ENCODE measurements at regions not wholly inside any gene's neighbourhood (a gene's known extent, or its start where the extent isn't known, plus 50 kb on each side); places are given as distances from the start of the nearest gene placed in this dataset.

DNA sequence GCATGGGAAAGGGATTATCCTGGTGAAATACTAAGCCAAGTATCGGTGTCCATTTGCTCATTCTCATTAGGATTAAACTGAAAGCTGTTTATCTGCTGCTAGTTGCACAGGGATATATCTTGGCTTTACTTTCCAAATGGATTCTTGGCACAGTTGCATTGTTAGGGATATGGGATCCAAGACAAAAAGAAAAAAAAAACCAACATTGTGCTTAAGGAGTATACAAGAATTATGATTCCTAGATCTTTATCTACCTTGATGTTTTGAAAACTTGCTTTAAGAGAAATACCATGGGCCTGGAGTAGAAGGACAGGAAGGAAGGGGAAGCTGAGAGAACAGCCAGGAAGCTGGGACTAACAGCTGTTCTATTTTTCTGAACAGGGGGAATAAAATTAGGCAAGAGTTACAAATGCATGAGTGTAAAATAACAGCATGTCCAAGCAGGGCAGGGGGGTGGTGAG, 107.6 kb downstream of the ATXN3L start:
- H2AFZ ChIP-seq (replicated peaks; ENCODE audit: low read length, poor library complexity): no peak overlapping the region
- H4K20me1 ChIP-seq (ENCODE audit: insufficient read depth, low read length): no peaks in the 10 kb centered on the region
- TF ChIP-seq FOS (IDR thresholded peaks at IDR 0.05; ENCODE audit: low read depth, low read length): no peak
- no peak for TF ChIP-seq CHD1 (IDR thresholded peaks at IDR 0.05; ENCODE audit: low read depth, low read length)
- TF ChIP-seq CEBPB (IDR thresholded peaks at IDR 0.05; ENCODE audit: low read depth, low read length): no peak
- no peak for TF ChIP-seq SMC3 (IDR thresholded peaks at IDR 0.05; ENCODE audit: low read depth, low read length)
- no peak for TF ChIP-seq POLR2A (IDR thresholded peaks at IDR 0.05; ENCODE audit: low read depth, low read length)
- no peak for TF ChIP-seq MXI1 (IDR thresholded peaks at IDR 0.05; ENCODE audit: borderline replicate concordance, low read depth, low read length)
- TF ChIP-seq NFE2L2 (IDR thresholded peaks at IDR 0.05; ENCODE audit: low read depth, low read length): no peak
- no peak for TF ChIP-seq RCOR1 (IDR thresholded peaks at IDR 0.05; ENCODE audit: insufficient replicate concordance, low read length)
- TF ChIP-seq USF2 (IDR thresholded peaks at IDR 0.05; ENCODE audit: low read depth, low read length): no peak
- TF ChIP-seq RFX5 (IDR thresholded peaks at IDR 0.05; ENCODE audit: low read depth, low read length): no peak
- no peak for TF ChIP-seq RAD21 (IDR thresholded peaks at IDR 0.05; ENCODE audit: low read length)
- TF ChIP-seq, protein P1, sequence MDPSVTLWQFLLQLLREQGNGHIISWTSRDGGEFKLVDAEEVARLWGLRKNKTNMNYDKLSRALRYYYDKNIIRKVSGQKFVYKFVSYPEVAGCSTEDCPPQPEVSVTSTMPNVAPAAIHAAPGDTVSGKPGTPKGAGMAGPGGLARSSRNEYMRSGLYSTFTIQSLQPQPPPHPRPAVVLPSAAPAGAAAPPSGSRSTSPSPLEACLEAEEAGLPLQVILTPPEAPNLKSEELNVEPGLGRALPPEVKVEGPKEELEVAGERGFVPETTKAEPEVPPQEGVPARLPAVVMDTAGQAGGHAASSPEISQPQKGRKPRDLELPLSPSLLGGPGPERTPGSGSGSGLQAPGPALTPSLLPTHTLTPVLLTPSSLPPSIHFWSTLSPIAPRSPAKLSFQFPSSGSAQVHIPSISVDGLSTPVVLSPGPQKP (IDR thresholded peaks at IDR 0.05; ENCODE audit: borderline replicate concordance, low read depth, low read length): no peak
- TF ChIP-seq MAFK (IDR thresholded peaks at IDR 0.05; ENCODE audit: low read depth, low read length): no peak
- no peak for TF ChIP-seq BHLHE40 (IDR thresholded peaks at IDR 0.05; ENCODE audit: low read depth, low read length)
- no peak for TF ChIP-seq CTCF (conservative IDR thresholded peaks at IDR 0.05; ENCODE audit: low read depth, low read length)
- no peak for TF ChIP-seq MAZ (IDR thresholded peaks at IDR 0.05; ENCODE audit: borderline replicate concordance, low read depth, low read length)
- H3K9ac ChIP-seq (ENCODE audit: low read depth, low read length): no peak overlapping the region
- peak overlapping the region; percentile 81; the same call in 1 of the 2 replicates for H3K18ac ChIP-seq (ENCODE audit: low read depth, low read length)
- peak overlapping the region; percentile 87; the same call in 1 of the 2 replicates for H3K27ac ChIP-seq (ENCODE audit: insufficient read depth, low read length)
- no peak overlapping the region for H2AK5ac ChIP-seq (ENCODE audit: low read depth, low read length)
- no peak overlapping the region for H2AK9ac ChIP-seq (replicated peaks; ENCODE audit: low read depth, low read length, poor library complexity)
- peak overlapping the region in 1 of 2 experiments; percentile 74; a peak in 2 of 4 replicates for H4K8ac ChIP-seq (ENCODE audit: low read depth in 2 of 2, low read length in 2 of 2)
- H3K4me2 ChIP-seq (ENCODE audit: low read depth, low read length): peak overlapping the region; percentile 40; the same call in 1 of the 2 replicates
- H3K56ac ChIP-seq (ENCODE audit: extremely low read depth, insufficient read depth, low read length): no peak overlapping the region
- dilution Hi-C loops (cut with HindIII; ENCODE audit: low sequenced_read_pairs, unreplicated experiment) (no loop called here), intact Hi-C loops (cut with micrococcal nuclease) (loop anchor here (10.0 kb wide), 1 partner anchor 163 kb away; no protein-coding TSS in a partner anchor), in situ Hi-C loops (cut with MboI; ENCODE audit: low sequenced_read_pairs) (no loop called here)
- H2BK120ac ChIP-seq (ENCODE audit: low read depth, low read length): peak overlapping the region; percentile 32; the same call in 1 of the 2 replicates
- H3K14ac ChIP-seq (replicated peaks; ENCODE audit: low read depth, low read length): no peak overlapping the region
- no peaks in the 10 kb centered on the region for H3K9me1 ChIP-seq (ENCODE audit: insufficient read depth, low read length)
- peak overlapping the region; percentile 75; the same call in 1 of the 2 replicates for H4K5ac ChIP-seq (ENCODE audit: low read depth, low read length)
- H3K23ac ChIP-seq (ENCODE audit: low read depth, low read length): no peak overlapping the region
- ChIA-PET POLR2A (ENCODE audit: unreplicated experiment) (no interaction called here), CTCF (no interaction called here)
- H3K4me1 ChIP-seq (ENCODE audit: control insufficient read depth, insufficient read depth, low read length): peaks cover 1% of the 10 kb centered on the region; the same call in 1 of the 2 replicates
- 0 out of 2 replicates have a peak overlapping the region, but pooled peaks have one; percentile 24 for H3K4ac ChIP-seq (ENCODE audit: low read depth, low read length)
- H2BK20ac ChIP-seq (ENCODE audit: low read depth, low read length): no peak overlapping the region; the same call in 1 of the 2 replicates
- ATAC-seq (ENCODE audit: low read depth): no peak; the same call in 1 of the 2 replicates
- peak; percentile 13 for DNase-seq
- H3K9me3 ChIP-seq (ENCODE audit: control insufficient read depth, insufficient read depth, low read length): peaks cover 4% of the 10 kb centered on the region; the same call in 1 of the 2 replicates
- BruUV-seq (replicated peaks): no TSS peak
- H2BK15ac ChIP-seq (ENCODE audit: low read depth, low read length): no peak overlapping the region
- H3K4me3 ChIP-seq (ENCODE audit: insufficient read depth, low read depth, low read length): no peak overlapping the region
- no peak overlapping the region for H2BK5ac ChIP-seq (ENCODE audit: low read depth, low read length, poor library complexity, severe bottlenecking)
- no CpG with 5 or more reads among the region's 1 CpG for WGBS, 2 experiments (ENCODE audit: extremely low coverage in 2 of 2, insufficient read length in 1 of 2)
- no peak overlapping the region; the same call in 1 of the 2 replicates for H4K91ac ChIP-seq (ENCODE audit: insufficient read depth, low read depth, low read length)
- H3K79me1 ChIP-seq (ENCODE audit: low read depth in 1 of 2, low read length in 2 of 2): no peaks in the 10 kb centered on the region
- no peaks in the 10 kb centered on the region for H3K36me3 ChIP-seq (ENCODE audit: control insufficient read depth, insufficient read depth, low read length)
- no peaks in the 10 kb centered on the region for H3K27me3 ChIP-seq (ENCODE audit: control insufficient read depth, insufficient read depth, low read length)
